ENCODE measurements at regions not wholly inside any gene's neighbourhood (a gene's known extent, or its start where the extent isn't known, plus 50 kb on each side); places are given as distances from the start of the nearest gene placed in this dataset.
"Not testable (repeated sequence)": the region's sequence is repeated elsewhere in the genome, so short reads cannot be mapped to it uniquely, and the experiment has no call there.

GRCh38 chr20:48488334-48489034, 339.3 kb downstream of the PREX1 start:
- WGBS (ENCODE audit: insufficient coverage, insufficient replicate concordance, low lambda C conversion rate, missing lambda C conversion rate) = 18% methylated on average over 9 of the region's 9 CpGs
- RAD21 ChIA-PET (ENCODE audit: unreplicated experiment) = interaction anchor here (0.6 to 1.1 kb wide), 2 partner anchors 72 to 132 kb away, joined by 4 to 5 read pairs; no protein-coding TSS in a partner anchor
- H3K9me3 ChIP-seq (replicated peaks; ENCODE audit: control insufficient read depth, insufficient read depth, low read length); BruUV-seq (replicated peaks); H3K4me3 ChIP-seq; H3K36me3 ChIP-seq (ENCODE audit: control insufficient read depth in 2 of 2, insufficient read depth in 2 of 2, low read length in 1 of 2); H4K20me1 ChIP-seq (ENCODE audit: control insufficient read depth, insufficient read depth); FAIRE-seq; H3K27me3 ChIP-seq (replicated peaks in 1 of 2; ENCODE audit: control insufficient read depth in 2 of 2, insufficient read depth in 2 of 2, low read length in 1 of 2); H3K79me2 ChIP-seq (ENCODE audit: control insufficient read depth, insufficient read depth, low read length); H3K4me2 ChIP-seq (ENCODE audit: control insufficient read depth, insufficient read depth); H3K27ac ChIP-seq (ENCODE audit: control insufficient read depth, insufficient read depth); H3K9ac ChIP-seq (ENCODE audit: control insufficient read depth, insufficient read depth, low read length); H2AFZ ChIP-seq (ENCODE audit: control insufficient read depth, low read depth, low read length); in situ Hi-C loops (cut with MboI): not testable (repeated sequence)
- ATAC-seq (peak; percentile 84), DNase-seq (ENCODE audit: low read depth, low spot score) (peak; percentile 30)
- intact Hi-C loops (cut with micrococcal nuclease; ENCODE audit: unreplicated experiment) = loop anchor here (10.0 kb wide), 1 partner anchor 124 kb away; no protein-coding TSS in a partner anchor
- POLR2A ChIA-PET = interaction anchor here (1.1 kb wide), 1 partner anchor 12 kb away, joined by 3 read pairs; no protein-coding TSS in a partner anchor
- H3K4me1 ChIP-seq (ENCODE audit: control insufficient read depth, insufficient read depth, low read length) = peaks cover 12% of the 10 kb centered on the region
- CTCF ChIA-PET = interaction anchor here (0.6 kb wide), 1 partner anchor 132 kb away, joined by 4 read pairs; no protein-coding TSS in a partner anchor
- SMC1A ChIA-PET (ENCODE audit: uncharacterized antibody, unreplicated experiment) = interaction anchor here (0.8 to 1.2 kb wide), 3 partner anchors 10 to 125 kb away, joined by 3 read pairs; no protein-coding TSS in a partner anchor
- TF ChIP-seq SMARCA5 (IDR thresholded peaks at IDR 0.05) (0 out of 2 replicates have a peak, but pooled peaks have one; percentile 27), IKZF2 (IDR thresholded peaks at IDR 0.05) (peak; percentile 44 to 50; a peak in 2 of 4 replicates), EP300 (IDR thresholded peaks at IDR 0.05; ENCODE audit: borderline replicate concordance in 1 of 2, control insufficient read depth in 1 of 2, low read depth in 2 of 2, low read length in 2 of 2) (0 out of 4 replicates have a peak, but pooled peaks of 1 of the 2 experiments have one; percentile 2), EED (IDR thresholded peaks at IDR 0.05; ENCODE audit: low read depth) (peak; percentile 63), DPF2 (IDR thresholded peaks at IDR 0.05) (0 out of 2 replicates have a peak, but pooled peaks have one; percentile 47), RELB (IDR thresholded peaks at IDR 0.05; ENCODE audit: low read depth) (0 out of 2 replicates have a peak, but pooled peaks have one; percentile 37), JUNB (IDR thresholded peaks at IDR 0.05) (peak; percentile 39; the same call in 1 of the 2 replicates), BCL3 (IDR thresholded peaks at IDR 0.05; ENCODE audit: borderline replicate concordance, insufficient read depth, low read depth, low read length, poor library complexity, severe bottlenecking) (peak; percentile 33), ZBED1 (IDR thresholded peaks at IDR 0.05; ENCODE audit: borderline replicate concordance) (peak; percentile 22; the same call in 1 of the 2 replicates), ATF7 (IDR thresholded peaks at IDR 0.05; ENCODE audit: low read depth) (peak; percentile 31; the same call in 1 of the 2 replicates)
